Activated effector memory CD4-positive, alpha-beta T cell treated with anti-CD3 and anti-CD28 coated beads, Interleukin-2, amount 50 U/mL, for 16 hours (primary cell): ENCODE measurements at regions not wholly inside any gene's neighbourhood (a gene's known extent, or its start where the extent isn't known, plus 50 kb on each side); places are given as distances from the start of the nearest gene placed in this dataset.
"Not testable (repeated sequence)": the region's sequence is repeated elsewhere in the genome, so short reads cannot be mapped to it uniquely, and the experiment has no call there.

ENCODE experiments used
- DNase-seq: peaks from one replicate; pipeline ENCODE4 v3.0.0-alpha.2; 2020

DNA sequence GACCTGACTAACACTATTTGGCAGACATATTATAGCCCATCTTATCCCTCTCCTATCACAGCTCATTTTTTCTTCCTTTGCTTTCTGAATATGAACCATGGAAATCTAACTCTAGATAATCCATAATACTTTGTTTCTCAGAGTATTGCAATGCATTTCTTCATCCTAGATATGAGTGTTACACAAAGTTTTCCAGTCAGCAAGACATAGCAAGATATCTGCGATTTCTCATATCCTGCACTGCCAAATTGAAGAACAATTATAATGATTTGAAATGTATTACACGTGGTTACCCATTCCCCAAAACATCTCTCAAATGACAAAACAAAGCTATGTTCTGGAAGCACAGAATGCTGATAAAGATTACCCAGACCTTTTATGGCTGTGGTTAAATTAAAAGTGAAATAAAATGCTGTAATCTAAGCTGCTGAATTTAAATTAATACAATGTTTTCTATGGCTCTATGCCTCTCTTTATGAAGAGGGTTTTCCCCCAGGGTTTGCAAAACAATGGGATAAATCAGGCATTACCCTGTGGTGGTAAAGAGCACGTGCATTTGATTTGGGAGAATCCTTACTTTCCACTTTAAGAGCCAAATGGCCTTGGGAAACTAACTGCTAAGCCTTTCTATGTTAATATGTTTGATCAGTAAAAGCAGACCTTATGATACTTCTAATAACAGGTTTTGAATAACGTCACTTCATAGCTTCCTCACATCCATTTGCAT lies 1291.0 kb upstream of the CNTN5 start:
- DNase-seq = no peak

DNA sequence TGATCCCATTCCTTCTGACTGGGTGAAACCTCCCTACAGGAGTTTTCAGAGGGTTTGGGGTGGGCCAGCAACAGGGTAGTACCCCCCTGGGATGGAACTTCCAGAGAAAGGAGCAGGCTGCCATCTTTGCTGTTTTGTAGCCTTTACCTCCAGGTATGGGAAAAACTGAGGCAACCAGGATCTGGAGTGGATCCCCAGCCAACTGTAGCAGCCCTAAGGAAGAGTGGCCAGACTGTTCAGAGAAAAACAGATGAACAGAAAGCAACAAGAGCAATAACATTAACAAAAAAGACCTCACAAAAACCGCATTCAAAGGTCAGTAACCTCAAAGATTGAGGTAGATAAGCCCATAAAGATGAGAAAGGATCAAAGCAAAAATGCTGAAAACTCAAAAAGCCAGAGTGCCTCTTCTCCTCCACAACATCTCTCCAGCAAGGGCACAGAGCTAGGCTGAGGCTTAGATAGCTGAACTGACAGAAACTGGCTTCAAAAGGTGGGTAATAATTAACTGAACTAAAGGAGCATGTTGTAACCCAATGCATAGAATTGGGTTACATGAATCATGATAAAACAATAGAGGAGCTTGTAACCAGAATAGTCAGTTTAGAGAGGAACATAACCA lies 1288.6 kb upstream of the CNTN5 start:
- no peak for DNase-seq

DNA sequence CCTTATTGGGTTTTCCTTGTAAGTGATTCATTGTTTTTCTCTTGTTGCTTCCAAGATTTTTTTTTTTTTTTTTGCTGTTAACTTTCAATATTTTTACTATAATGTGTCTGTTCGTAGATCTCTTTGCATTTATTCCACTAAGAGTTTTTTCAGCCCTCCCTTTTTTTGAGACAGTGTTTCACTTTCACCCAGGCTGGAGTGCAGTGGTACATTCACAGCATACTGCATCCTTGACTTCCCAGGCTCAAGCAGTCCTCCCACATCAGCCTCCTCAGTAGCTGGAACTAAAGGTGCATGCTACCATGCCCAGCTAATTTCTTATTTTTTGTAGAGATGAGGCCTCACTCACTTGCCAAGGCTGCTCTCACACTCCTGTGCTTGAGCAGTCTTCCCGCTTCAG lies 1282.0 kb upstream of the CNTN5 start:
- DNase-seq = no peak

DNA sequence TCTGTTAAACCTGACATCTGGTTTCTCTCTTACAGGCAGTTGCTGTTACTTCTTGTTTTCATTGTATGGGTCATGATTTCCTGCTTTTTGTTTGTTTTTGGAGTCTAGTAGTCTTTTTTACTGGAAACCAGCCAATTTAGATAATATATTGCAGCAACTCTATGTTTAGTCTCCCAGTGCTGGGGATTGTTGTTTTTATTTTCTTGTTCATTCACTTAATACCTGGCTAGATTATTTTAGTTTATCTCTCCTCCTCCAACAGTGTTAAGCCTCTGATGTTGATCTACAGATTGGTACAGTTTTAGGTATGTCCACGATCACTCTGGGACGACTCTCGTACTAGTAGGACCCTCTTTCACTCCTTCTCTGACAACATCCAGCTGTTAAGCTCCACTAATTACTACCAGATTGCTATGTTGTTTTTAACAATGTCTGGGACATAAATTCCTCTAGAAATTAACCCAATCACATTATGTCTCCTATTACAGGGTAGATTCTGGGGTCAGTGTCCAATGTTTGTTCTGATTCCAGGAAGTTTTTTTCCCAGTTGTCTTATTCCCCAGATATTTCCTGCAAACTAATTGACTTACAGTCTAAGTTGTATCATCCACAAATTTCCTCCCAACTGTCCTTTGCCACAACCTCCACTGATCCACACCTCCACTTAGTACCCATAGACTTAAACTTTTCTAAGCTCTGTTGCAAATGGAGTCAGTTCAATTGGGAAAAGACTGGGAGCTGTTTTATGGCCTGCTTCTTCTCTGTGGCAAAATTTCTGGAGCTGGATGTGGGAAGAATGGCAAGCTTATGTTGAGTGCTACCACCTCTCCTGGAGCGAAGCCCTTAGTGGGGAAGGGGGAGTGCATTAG lies 1280.6 kb upstream of the CNTN5 start:
- no peak for DNase-seq

DNA sequence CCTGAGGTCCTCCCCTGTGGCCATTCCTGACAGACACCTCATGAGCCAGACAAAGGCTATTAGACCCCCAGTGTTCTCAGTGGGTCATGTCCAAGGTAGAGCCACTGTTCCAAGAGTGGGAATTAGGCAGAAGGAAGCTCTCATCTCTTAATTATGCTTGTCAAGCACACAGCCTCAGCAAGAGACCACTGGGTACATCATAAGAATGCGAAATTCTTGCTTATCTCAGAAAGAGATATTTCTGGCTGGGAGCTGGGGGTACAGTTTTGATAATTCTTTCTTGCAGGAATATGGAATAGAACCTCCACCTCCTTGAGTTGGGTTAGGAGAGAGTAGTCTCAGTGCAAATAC lies 1280.0 kb upstream of the CNTN5 start:
- no peak for DNase-seq

DNA sequence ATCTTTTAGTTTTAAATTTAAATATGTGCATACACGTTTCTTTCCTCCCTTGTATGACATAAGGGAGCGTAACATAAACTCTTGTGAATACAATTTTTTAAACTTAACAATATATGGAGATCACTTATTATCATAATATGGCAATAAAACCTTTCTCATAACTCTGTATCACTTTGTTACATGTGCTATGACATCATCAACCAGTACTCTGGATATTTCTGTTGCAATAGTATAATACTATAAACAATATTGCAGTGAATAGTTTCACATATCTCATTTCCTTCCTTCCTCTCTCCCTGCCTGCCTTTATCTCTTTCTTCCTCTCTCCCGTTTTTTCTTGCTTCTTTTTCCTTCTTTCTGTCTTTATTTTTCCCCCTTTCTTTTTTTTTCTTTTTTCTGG lies 1278.0 kb upstream of the CNTN5 start:
- no peak for DNase-seq

DNA sequence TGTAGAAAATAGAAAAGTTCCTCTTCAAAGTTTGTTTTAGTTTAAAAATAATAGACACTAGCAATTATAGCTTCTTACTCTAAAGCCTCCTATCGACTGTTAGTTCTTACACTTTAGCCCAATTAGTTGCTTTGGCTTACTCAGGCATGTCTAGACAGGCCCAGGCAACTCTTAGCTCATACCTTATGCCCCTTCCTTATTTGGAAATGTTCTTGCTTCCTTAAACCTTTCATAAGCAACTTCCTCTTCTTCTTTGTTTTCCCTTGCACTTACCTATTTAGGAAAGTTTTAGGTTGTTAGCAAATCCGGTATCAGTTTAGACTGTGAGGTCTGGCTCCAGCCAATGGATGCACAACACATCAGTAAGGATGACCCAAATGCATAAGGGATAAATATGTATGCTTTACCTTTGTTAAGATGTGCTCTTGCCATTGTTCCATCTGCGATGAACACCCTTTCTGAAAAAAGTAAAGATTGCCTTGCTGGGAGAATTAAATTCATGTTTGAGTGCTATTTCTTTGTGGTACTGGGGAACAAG lies 1277.5 kb upstream of the CNTN5 start:
- no peak for DNase-seq

DNA sequence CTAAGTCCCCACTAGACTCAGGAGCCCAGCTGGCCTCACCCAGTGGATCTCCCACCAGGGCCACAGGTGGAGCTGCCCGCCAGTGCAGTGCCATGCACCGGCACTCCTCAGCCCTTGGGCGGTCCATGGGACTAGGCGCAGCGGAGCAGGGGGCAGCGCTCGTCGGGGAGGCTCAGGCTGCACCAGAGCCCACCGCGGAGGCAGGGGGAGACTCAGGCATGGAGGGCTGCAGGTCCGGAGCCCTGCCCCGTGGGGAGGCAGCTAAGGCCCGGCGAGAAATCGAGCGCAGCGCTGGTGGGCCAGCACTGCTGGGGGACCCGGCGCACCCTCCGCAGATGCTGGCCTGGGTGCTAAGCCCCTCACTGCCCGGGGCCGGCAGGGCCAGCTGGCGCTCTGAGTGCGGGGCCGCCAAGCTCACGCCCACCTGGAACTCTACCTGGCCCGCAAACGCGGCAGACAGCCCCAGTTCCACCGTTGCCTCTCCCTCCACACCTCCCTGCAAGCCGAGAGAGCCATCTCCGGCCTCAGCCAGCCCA lies 1275.2 kb upstream of the CNTN5 start:
- DNase-seq = no peak

DNA sequence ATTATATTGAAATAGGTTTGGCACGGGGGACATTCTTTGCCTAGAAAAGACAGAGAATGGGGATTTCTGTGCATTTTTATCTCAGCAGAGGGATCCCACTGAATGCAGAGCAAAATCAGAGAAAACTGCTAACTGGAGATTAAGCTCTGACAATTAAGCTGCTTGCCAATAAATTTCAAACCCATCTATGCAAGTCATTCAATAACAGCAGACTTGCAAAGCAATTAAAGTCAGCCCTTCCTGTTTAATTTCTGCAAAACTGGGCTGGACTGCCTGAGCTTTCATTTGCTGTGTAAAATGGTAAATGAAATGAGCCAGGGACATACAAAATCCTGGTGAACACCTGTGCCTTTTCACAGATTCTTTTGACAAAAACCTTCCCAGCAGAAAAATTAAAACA lies 1273.9 kb upstream of the CNTN5 start:
- DNase-seq = no peak

DNA sequence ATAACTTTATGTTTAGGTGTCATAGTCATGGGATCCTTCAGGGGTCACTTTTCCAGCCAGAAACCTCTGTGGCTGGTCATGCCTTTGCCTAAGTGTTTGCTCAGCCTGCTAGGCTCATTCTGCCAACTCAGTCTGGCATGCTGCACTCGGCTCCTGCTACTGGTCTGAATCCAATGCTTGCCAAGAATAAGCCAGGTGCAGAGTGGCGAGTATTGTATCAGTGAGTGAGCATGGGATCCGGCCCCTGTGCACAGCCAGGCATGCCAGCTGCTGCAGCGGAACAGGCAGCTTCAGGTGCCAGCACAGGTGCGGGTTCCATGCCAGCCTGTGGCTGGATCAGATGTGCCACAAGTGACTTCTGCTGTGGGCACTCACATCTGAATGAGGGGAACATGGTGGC lies 1269.3 kb upstream of the CNTN5 start:
- DNase-seq = no peak

DNA sequence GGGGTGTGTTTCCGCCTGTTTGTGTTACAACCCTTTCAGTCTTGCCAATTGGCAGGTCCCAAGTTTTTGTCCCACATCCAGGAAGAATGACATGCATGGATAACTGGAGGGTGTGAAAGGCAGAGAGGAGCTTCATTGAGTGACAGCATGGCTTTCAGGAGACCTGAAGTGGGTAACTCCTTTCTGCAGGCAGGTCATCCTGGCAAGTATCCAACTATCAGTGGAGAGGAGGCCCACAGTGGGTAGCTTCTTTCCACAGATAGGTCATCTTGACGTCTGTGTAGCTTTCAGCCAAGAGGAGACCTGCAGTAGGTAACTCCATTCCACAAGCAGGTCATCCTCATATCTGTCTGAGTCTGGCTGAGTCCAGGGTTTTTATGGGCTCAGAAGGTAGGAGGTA lies 1268.8 kb upstream of the CNTN5 start:
- DNase-seq = no peak

DNA sequence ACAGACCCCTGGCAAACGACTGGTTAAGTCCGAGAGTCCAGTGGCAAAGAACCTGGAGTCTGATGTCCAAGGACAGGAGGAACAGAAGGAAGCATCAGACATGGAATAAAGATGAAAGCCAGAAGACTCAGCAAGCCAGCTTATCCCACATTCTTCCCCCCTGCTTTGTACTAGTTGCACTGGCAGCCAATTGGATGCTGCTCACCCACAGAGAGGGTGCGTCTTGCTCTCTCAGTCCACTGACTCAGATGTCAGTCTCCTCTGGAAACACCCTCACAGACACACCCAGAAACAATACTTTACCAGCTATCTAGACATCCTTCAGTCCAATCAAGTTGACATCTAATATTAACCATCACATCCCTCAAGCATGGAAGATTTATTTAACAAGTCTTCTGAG lies 1265.8 kb upstream of the CNTN5 start:
- DNase-seq = no peak

DNA sequence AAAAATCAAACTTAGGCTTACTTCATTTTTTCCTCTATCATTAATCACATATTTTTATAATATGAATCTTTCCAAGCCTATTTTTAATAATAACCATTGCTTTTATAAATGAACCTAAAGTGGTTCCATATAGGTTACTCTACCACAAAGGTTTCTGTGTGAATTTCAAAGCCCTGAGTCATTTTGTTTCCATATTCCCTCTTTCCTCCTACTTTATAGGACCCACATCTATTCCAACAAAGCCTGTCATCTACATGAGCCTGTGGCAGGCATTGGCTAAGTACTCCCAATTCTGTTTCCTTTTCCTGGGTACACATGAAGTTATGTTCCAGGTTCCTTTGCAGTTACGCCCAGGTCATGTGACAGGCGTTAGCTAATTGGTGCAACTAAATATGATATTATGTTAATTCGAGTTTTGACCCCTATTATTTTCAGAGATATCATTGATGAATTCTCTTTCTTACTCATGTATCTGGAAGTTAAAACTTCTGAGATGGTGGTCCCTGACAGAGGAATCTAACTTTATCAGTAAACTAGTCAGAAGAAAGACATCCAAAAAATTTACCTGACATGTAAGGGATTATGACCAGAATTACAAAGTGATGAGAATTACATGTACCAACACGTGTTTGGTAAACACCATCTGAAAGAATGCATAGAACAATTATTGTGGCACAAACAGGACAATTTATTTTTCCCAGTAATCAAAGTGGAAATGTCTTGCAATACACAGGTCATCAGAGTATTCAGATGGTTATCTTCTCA lies 1264.0 kb upstream of the CNTN5 start:
- no peak for DNase-seq

DNA sequence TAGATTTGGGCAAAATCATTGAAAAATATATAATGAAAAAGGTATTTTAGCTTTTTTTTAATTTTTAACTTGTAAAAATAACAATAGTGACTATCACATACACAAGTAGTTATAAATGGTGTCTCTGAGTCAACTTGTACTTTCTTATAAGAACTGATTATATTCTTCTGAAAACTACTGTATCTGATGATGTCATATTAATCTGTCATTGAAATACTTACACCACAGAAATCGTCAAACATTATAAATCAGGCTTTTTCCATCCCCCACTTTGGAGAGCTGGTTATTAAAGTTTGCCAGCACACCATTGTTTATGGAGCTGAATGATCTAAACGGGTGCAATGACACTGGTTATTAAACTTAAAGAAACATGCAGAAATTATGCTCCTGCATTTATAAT lies 1259.6 kb upstream of the CNTN5 start:
- DNase-seq = no peak

DNA sequence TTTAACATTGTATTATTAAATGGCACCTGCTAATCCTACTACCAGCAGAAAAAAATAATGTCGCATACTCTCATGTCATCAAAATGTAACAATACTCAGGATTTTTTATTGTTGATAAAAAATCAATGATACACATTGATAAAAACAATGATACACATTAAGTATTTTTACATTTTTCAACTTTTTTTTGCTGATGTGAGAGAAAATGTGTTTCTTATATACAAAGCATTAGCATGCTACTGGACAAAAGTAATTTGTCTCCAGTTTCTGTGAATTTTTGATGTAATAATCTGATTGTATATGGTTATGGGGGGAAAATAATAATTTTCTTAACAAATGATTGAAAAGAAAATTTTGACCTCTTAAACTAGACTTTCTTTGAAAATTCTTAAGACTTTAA lies 1256.6 kb upstream of the CNTN5 start:
- DNase-seq = no peak

DNA sequence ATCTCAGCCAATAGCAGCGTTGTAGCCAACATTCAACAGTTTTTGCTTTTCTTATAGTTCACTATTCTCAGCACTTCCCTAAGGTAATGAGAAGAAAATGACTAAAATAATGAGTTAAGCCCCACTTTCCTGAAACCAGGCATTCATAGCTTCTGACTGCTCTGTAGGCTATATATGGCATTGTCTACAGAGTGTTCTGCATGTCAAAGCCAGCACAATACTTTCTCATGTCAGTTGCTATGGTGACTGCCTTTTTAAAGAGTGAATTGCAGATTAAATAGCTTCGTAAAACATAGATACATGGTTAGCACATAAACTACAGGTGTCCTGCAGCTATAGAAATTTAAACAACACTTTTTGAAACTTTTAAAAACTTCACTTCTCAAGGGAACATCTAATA lies 1256.1 kb upstream of the CNTN5 start:
- DNase-seq = no peak

DNA sequence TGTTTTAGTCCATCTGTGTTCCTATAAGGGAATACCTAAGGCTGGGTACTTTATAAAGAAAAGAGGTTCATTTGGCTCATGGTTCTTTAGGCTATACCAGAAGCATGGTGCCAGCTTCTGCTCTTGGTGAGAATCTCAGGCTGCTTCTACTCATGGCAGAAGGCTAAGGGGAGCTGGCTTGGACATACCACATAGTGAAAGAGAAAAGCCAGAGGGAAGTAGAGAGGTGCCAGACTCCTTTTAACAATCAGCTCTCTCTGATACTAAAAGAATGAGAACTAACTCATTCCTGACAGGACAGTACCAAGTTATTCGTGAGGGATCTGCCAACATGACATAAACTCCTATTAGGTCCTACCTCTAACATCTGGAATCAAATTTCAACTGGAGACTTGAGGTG lies 1250.2 kb upstream of the CNTN5 start:
- no peak for DNase-seq

DNA sequence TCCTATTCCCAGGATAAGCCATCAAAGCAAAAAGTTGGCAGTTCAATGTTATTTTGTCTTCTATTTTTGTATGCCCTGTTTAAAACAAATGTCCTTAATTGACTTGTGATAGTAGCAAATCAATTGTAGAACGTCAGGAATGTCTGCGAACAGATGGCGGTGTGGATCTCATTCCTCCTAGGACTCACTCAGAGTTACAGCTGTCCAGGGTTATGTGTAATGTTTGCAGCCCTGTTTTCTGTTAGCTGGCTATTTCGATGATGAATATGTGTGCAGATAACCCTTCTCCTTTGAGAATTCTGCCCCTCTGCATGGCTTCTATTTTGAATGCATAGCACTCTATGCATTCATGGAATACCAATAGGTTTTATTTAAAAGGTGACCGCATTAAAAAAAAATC lies 1248.0 kb upstream of the CNTN5 start:
- no peak for DNase-seq

DNA sequence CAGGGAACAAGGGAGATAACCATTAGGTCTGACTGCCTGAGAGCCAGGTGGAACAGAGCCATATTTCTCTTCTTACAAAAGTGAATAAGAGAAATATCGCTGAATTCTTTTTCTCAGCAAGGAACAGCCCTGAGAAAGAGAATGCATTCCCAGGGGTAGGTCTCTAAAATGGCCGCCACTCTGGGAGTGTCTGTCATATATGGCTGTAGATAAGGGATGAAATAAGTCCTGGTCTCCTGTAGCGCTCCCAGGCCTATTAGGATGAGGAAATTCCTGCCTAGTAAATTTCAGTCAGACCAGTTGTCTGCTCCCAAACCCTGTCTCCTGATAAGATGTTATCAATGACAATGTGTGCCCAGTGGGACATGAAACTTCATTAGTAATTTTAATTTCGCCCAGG lies 1236.4 kb upstream of the CNTN5 start:
- DNase-seq = not testable (repeated sequence)

DNA sequence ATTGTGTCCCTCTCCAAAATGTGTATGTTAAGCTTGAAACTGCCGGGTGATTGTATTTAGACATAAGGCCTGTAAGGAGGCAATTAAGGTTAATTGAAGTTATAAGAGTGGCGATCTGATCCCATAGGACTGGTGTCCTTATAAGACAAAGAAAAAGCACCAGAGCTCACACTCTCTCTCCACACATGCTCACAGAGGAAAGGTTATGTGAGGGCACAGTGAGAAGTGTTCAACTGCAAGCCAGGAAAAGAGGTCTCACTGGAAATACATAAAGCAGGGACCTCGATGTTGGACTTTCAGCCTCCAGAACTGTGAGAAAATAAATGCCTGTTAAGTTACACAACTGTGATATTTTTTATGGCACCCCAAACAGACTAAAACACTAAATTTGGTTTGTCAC lies 1233.8 kb upstream of the CNTN5 start:
- DNase-seq = no peak

DNA sequence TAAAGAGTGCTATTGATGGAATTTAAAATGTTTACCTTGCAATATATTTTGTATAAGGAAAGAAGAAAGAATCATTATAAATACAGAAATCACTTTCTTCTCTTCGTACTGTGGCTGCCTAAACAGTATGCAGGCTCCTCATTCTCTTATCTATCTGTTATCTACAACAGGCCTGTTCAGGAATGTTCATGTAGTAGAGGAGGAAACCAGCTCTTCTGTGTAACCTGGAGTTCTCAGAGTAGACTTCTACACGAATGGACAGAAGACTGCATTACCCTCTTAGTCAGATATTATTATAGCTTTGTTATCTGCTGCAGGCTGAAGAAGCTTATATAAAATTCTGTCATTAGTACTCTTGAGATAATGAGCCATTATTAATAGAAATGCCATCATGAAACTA lies 1225.9 kb upstream of the CNTN5 start:
- DNase-seq = no peak

DNA sequence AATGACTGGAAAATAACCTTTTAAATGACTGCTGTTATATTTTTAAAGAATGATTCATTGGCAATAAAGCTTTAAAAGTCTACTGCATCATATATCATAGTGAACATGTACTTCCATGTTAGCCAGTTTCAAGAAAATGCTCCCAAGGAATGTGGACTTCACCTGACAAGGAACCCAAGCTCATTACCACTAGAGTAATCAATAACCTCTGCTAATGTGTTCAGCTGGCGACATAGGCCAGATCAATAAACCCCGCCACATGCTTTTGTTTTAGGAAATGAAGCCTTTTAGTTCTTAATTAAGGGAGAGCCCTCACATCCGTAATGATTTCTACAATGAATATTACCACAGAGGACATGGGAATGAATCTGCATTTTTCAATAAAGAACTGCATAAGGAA lies 1219.9 kb upstream of the CNTN5 start:
- no peak for DNase-seq
